Upper lobe of left lung (tissue), 4 donors: ENCODE measurements at regions not wholly inside any gene's neighbourhood (a gene's known extent, or its start where the extent isn't known, plus 50 kb on each side); places are given as distances from the start of the nearest gene placed in this dataset.

Source experiments
- CTCF ChIP-seq, 6 experiments: fragments of 450-650 bp in 4 of 6; fragments of 200-600 bp in 2 of 6; sonication (generic) in 2 of 6; IDR thresholded peaks; one replicate each; pipeline ENCODE4 v1.5.1; 2016 to 2019; ENCODE audit warnings: antibody characterized with exemption in 6 of 6
- EP300 ChIP-seq, 4 donors: sonication (generic); formaldehyde crosslinking; IDR thresholded peaks; one replicate each; pipeline ENCODE4 v1.5.1; 2017; ENCODE audit warnings: antibody characterized with exemption in 4 of 4, control low read depth in 2 of 4
- POLR2A ChIP-seq, 4 donors: fragments of 450-650 bp; IDR thresholded peaks; one replicate each; pipeline ENCODE4 v1.5.1; 2016 to 2017; ENCODE audit warnings: antibody characterized with exemption in 4 of 4, mild to moderate bottlenecking in 2 of 4
- POLR2AphosphoS5 ChIP-seq, 2 donors: sonication (generic); formaldehyde crosslinking; IDR thresholded peaks; one replicate each; pipeline ENCODE4 v1.5.1; 2017; ENCODE audit warnings: antibody characterized with exemption in 2 of 2

GRCh38 chr13:47708386-47708785, 292.7 kb downstream of the SUCLA2 start:
- TF ChIP-seq EP300 (IDR thresholded peaks at IDR 0.05) (no peak), CTCF (IDR thresholded peaks at IDR 0.05) (no peak), POLR2A (IDR thresholded peaks at IDR 0.05) (no peak), POLR2AphosphoS5 (IDR thresholded peaks at IDR 0.05) (no peak)
